ENCODE measurements at regions not wholly inside any gene's neighbourhood (a gene's known extent, or its start where the extent isn't known, plus 50 kb on each side); places are given as distances from the start of the nearest gene placed in this dataset.

GRCh38 chr13:81738364-81738763 is 1397.4 kb upstream of the SPRY2 start:
- no peak for DNase-seq (ENCODE audit: low read depth)
- TF ChIP-seq CTCF (conservative IDR thresholded peaks at IDR 0.05; ENCODE audit: control insufficient read depth, insufficient read depth, low read depth, low read length) = no peak
- H3K4me3 ChIP-seq (ENCODE audit: control insufficient read depth, low read depth, low read length) = no peak overlapping the region

GRCh38 chr13:81726037-81726726 is 1385.3 kb upstream of the SPRY2 start:
- DNase-seq (ENCODE audit: low read depth) = no peak
- no peak for TF ChIP-seq CTCF (conservative IDR thresholded peaks at IDR 0.05; ENCODE audit: control insufficient read depth, insufficient read depth, low read depth, low read length)
- no peak overlapping the region for H3K4me3 ChIP-seq (ENCODE audit: control insufficient read depth, low read depth, low read length)

- TF ChIP-seq CTCF (conservative IDR thresholded peaks at IDR 0.05; ENCODE audit: control insufficient read depth, insufficient read depth, low read depth, low read length) = no peak
- H3K4me3 ChIP-seq (ENCODE audit: control insufficient read depth, low read depth, low read length) = no peak overlapping the region
These were observed 1381.5 kb upstream of the SPRY2 start for GRCh38 chr13:81722456-81722855.

GRCh38 chr13:81721400-81721799 is 1380.5 kb upstream of the SPRY2 start:
- no peak overlapping the region for H3K4me3 ChIP-seq (ENCODE audit: control insufficient read depth, low read depth, low read length)
- no peak for DNase-seq (ENCODE audit: low read depth)
- TF ChIP-seq CTCF (conservative IDR thresholded peaks at IDR 0.05; ENCODE audit: control insufficient read depth, insufficient read depth, low read depth, low read length) = no peak

More at GRCh38 chr13:81722456-81722855, 1381.5 kb upstream of the SPRY2 start:
- no peak for DNase-seq (ENCODE audit: low read depth)

- H3K4me3 ChIP-seq (ENCODE audit: control insufficient read depth, low read depth, low read length) = no peak overlapping the region
- no peak for TF ChIP-seq CTCF (conservative IDR thresholded peaks at IDR 0.05; ENCODE audit: control insufficient read depth, insufficient read depth, low read depth, low read length)
- DNase-seq (ENCODE audit: low read depth) = no peak
These were observed 1373.6 kb upstream of the SPRY2 start for GRCh38 chr13:81714513-81714912.

GRCh38 chr13:81713201-81713600 is 1372.3 kb upstream of the SPRY2 start:
- no peak for DNase-seq (ENCODE audit: low read depth)
- TF ChIP-seq CTCF (conservative IDR thresholded peaks at IDR 0.05; ENCODE audit: control insufficient read depth, insufficient read depth, low read depth, low read length) = no peak
- H3K4me3 ChIP-seq (ENCODE audit: control insufficient read depth, low read depth, low read length) = no peak overlapping the region

GRCh38 chr13:81697826-81698225 is 1356.9 kb upstream of the SPRY2 start:
- no peak for TF ChIP-seq CTCF (conservative IDR thresholded peaks at IDR 0.05; ENCODE audit: control insufficient read depth, insufficient read depth, low read depth, low read length)
- H3K4me3 ChIP-seq (ENCODE audit: control insufficient read depth, low read depth, low read length) = no peak overlapping the region
- no peak for DNase-seq (ENCODE audit: low read depth)

Data from fibroblast of mammary gland (primary cell).